ENCODE measurements at regions not wholly inside any gene's neighbourhood (a gene's known extent, or its start where the extent isn't known, plus 50 kb on each side); places are given as distances from the start of the nearest gene placed in this dataset.

DNA sequence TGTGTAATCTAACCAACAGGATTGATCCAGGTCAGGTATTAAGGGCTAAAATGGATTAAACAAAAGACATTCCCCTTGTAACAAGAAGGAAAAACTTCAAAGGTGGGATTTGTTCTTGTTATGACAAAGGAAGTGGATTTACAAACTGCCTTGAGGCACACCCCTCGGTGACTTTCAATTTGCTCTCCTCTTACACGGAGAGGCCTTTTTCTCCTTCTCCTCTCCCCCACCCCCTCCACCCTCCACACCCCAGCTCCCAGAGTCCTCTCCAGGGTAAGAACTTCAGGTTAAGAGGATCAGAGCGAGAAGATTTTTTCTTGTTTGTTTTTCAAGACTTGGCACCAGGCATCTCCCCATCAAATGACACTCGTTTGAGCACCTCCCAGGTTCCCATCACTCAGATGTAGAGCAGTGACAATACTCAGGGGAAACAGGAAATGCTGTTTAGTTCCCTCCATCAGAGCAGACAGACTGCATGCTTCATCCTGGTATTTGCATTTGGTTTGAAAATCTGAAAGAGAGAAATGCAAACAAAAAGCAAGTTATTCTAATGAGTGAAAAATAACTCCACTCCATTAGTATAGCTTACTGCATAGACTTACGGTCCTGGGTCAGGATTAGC, 77.6 kb upstream of the TMEM260 start:
- DNase-seq (ENCODE audit: low spot score), result no peak

GRCh38 chr14:56505361-56505760, 74.2 kb upstream of the TMEM260 start:
- DNase-seq (ENCODE audit: low spot score), result no peak

GRCh38 chr14:56512521-56512920, 67.1 kb upstream of the TMEM260 start:
- no peak for DNase-seq (ENCODE audit: low spot score)

GRCh38 chr14:56514663-56515371, 64.8 kb upstream of the TMEM260 start:
- no peak for DNase-seq (ENCODE audit: low spot score)

DNA sequence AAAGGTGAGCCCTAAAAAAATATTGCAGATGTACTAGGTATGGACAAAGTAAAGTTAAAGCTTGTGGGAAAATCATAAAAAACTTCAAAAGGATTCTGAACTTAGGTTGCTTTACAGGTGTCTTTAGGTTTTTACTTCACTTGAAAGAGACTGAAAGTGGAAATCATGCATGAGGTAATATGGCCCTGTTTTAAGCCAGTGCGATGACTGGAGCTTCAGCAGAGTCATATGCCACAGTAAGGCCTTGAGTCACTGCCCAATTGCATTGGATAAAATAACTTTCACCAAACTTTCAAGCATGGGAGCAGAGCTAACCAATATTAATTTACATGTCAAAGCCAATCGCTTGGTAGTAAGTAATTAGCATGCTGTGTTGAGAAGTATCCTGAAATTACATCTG, 63.9 kb upstream of the TMEM260 start:
- no peak for DNase-seq (ENCODE audit: low spot score)

DNA sequence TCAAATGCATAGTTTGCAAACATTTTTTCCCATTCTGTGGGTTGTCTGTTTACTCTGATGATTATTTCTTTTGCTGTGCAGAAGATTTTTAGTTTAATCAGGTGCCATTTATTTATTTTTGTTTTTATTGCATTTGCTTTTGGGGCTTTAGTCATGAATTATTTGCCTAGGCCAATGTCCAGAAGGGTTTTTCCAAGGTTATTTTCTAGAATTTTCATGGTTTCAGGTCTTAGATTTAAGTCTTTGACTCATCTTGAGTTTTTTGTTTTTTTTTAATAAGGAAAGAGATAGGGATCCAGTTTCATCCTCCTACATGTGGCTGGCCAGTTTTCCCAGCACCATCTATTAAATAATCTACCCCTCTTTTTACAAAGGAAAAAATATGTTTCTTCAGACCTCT, 57.2 kb upstream of the TMEM260 start:
- DNase-seq (ENCODE audit: low spot score), result no peak

DNA sequence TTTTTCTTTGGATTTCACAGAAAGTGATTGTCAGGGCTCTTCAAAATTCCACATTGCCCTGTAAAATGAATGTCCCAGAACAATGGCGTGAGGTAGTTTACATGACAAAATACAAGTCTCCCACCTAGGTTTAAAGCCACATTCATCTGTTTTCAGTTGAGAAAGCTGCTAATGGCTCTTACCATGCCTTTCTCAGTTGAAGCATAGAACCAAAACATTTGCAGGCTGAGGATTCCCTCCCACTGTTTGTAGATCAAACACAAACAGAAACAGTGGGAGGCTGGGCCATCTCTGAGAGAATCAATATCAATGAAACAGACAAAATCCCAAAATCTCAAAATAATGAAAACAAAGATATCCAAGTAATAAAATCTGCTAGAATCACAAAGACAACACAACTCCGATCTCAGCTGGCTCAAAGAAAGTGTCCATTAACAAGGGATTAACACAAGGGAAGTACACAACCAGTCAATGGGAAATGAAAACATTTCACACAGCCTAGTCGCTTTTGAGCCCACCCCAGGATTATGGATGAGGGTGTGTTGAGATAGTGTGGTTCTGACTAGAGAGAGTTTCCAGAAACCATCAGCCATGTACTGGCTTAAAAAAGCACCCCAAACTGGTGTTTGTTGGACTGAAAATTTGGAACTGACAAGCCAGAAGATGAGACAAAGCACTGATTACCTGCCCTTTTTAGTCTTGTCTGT, 54.5 kb upstream of the TMEM260 start:
- no peak for DNase-seq (ENCODE audit: low spot score)

- DNase-seq (ENCODE audit: low spot score), result no peak
Measured at GRCh38 chr14:56528927-56529326, 50.7 kb upstream of the TMEM260 start.

Measured in germinal center (tissue), 1 donor.